PC-9 (cell line): ENCODE measurements at regions not wholly inside any gene's neighbourhood (a gene's known extent, or its start where the extent isn't known, plus 50 kb on each side); places are given as distances from the start of the nearest gene placed in this dataset.

Experiments
- EZH2 ChIP-seq: fragments of 200-600 bp; sonication (generic); IDR thresholded peaks from 2 replicates; pipeline ENCODE4 v1.8.0; 2017; ENCODE audit warnings: antibody characterized with exemption, low read depth
- TF ChIP-seq, protein P1 (sequence below): fragments of 200-600 bp; sonication (generic); conservative IDR thresholded peaks from 2 replicates; pipeline ENCODE4 v1.6.1; 2017; ENCODE audit warnings: mixed run types, antibody characterized with exemption, mild to moderate bottlenecking, moderate library complexity

- no peak for TF ChIP-seq EZH2
- TF ChIP-seq, protein P1, sequence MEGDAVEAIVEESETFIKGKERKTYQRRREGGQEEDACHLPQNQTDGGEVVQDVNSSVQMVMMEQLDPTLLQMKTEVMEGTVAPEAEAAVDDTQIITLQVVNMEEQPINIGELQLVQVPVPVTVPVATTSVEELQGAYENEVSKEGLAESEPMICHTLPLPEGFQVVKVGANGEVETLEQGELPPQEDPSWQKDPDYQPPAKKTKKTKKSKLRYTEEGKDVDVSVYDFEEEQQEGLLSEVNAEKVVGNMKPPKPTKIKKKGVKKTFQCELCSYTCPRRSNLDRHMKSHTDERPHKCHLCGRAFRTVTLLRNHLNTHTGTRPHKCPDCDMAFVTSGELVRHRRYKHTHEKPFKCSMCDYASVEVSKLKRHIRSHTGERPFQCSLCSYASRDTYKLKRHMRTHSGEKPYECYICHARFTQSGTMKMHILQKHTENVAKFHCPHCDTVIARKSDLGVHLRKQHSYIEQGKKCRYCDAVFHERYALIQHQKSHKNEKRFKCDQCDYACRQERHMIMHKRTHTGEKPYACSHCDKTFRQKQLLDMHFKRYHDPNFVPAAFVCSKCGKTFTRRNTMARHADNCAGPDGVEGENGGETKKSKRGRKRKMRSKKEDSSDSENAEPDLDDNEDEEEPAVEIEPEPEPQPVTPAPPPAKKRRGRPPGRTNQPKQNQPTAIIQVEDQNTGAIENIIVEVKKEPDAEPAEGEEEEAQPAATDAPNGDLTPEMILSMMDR, result no peak
These were observed 292.6 kb upstream of the CAND1 start for GRCh38 chr12:66976526-66976925.
